ENCODE measurements at regions not wholly inside any gene's neighbourhood (a gene's known extent, or its start where the extent isn't known, plus 50 kb on each side); places are given as distances from the start of the nearest gene placed in this dataset.
A peak's percentile ranks its signal among the peaks of the same experiment; 100 is the strongest.

- DNase-seq: peak; percentile 69
Measured at GRCh38 chr2:239522002-239522739, 121.4 kb upstream of the HDAC4 start.

- no peak for DNase-seq
Measured at GRCh38 chr2:239521518-239521815, 120.6 kb upstream of the HDAC4 start.

- no peak for DNase-seq
Measured at GRCh38 chr2:239520811-239521517, 120.1 kb upstream of the HDAC4 start.

GRCh38 chr2:239519921-239520585 is 119.2 kb upstream of the HDAC4 start:
- no peak for DNase-seq

- peak; percentile 23 for DNase-seq
Measured at GRCh38 chr2:239519089-239519920, 118.5 kb upstream of the HDAC4 start.

GRCh38 chr2:239518286-239519088 is 117.7 kb upstream of the HDAC4 start:
- DNase-seq: no peak

- DNase-seq: no peak
Measured at GRCh38 chr2:239517686-239518085, 116.9 kb upstream of the HDAC4 start.

- DNase-seq: no peak
Measured at GRCh38 chr2:239516954-239517305, 116.1 kb upstream of the HDAC4 start.

- DNase-seq: no peak
Measured at GRCh38 chr2:239516286-239516953, 115.6 kb upstream of the HDAC4 start.

GRCh38 chr2:239514754-239515530 is 114.1 kb upstream of the HDAC4 start:
- DNase-seq: no peak

- no peak for DNase-seq
Measured at GRCh38 chr2:239512054-239512453, 111.2 kb upstream of the HDAC4 start.

- DNase-seq: no peak
Measured at GRCh38 chr2:239509373-239510143, 108.7 kb upstream of the HDAC4 start.

GRCh38 chr2:239508261-239508660 is 107.4 kb upstream of the HDAC4 start:
- DNase-seq: no peak

- DNase-seq: peak; percentile 19
Measured at GRCh38 chr2:239507576-239508258, 106.9 kb upstream of the HDAC4 start.

- DNase-seq: no peak
Measured at GRCh38 chr2:239506961-239507360, 106.1 kb upstream of the HDAC4 start.

GRCh38 chr2:239506101-239506857 is 105.5 kb upstream of the HDAC4 start:
- DNase-seq: no peak

- DNase-seq: no peak
Measured at GRCh38 chr2:239504643-239505235, 103.9 kb upstream of the HDAC4 start.

GRCh38 chr2:239502430-239503186 is 101.8 kb upstream of the HDAC4 start:
- DNase-seq: no peak

All from hematopoietic multipotent progenitor cell treated with erythropoietin and hydrocortisone succinate and interleukin-3 and kit ligand, for 4 days (in vitro differentiated cells).